Peyer's patch (tissue), 4 donors: ENCODE measurements at regions not wholly inside any gene's neighbourhood (a gene's known extent, or its start where the extent isn't known, plus 50 kb on each side); places are given as distances from the start of the nearest gene placed in this dataset.

ENCODE experiments used
- POLR2A ChIP-seq, 2 donors: fragments of 450-650 bp; IDR thresholded peaks; one replicate each; pipeline ENCODE4 v1.5.1; 2017; ENCODE audit warnings: antibody characterized with exemption in 2 of 2, mild to moderate bottlenecking in 2 of 2, moderate library complexity in 2 of 2
- TF ChIP-seq, protein P1 (sequence below), 6 experiments: fragments of 450-650 bp in 4 of 6; fragments of 200-600 bp in 2 of 6; sonication (generic) in 1 of 6; IDR thresholded peaks; one replicate each; pipeline ENCODE4 v1.5.1; 2017 to 2019; ENCODE audit warnings: antibody characterized with exemption in 6 of 6, mild to moderate bottlenecking in 3 of 6, moderate library complexity in 1 of 6

- TF ChIP-seq, protein P1, sequence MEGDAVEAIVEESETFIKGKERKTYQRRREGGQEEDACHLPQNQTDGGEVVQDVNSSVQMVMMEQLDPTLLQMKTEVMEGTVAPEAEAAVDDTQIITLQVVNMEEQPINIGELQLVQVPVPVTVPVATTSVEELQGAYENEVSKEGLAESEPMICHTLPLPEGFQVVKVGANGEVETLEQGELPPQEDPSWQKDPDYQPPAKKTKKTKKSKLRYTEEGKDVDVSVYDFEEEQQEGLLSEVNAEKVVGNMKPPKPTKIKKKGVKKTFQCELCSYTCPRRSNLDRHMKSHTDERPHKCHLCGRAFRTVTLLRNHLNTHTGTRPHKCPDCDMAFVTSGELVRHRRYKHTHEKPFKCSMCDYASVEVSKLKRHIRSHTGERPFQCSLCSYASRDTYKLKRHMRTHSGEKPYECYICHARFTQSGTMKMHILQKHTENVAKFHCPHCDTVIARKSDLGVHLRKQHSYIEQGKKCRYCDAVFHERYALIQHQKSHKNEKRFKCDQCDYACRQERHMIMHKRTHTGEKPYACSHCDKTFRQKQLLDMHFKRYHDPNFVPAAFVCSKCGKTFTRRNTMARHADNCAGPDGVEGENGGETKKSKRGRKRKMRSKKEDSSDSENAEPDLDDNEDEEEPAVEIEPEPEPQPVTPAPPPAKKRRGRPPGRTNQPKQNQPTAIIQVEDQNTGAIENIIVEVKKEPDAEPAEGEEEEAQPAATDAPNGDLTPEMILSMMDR (IDR thresholded peaks at IDR 0.05): no peak
- no peak for TF ChIP-seq POLR2A (IDR thresholded peaks at IDR 0.05)
Observed at GRCh38 chr13:106102786-106103185, 432.7 kb downstream of the EFNB2 start.
